HTR-8/SVneo (cell line): ENCODE measurements at regions not wholly inside any gene's neighbourhood (a gene's known extent, or its start where the extent isn't known, plus 50 kb on each side); places are given as distances from the start of the nearest gene placed in this dataset.

ENCODE experiments used
- DNase-seq: peaks from one replicate; pipeline ENCODE4 v3.0.0; 2011; ENCODE audit warnings: low spot score, mixed read lengths; ENCODE audit not compliant: insufficient read length
- FAIRE-seq: peaks from 2 replicates; lab custom pipeline; 2011; peaks lifted over from hg19 to GRCh38; lab: Jason Lieb, UNC

DNA sequence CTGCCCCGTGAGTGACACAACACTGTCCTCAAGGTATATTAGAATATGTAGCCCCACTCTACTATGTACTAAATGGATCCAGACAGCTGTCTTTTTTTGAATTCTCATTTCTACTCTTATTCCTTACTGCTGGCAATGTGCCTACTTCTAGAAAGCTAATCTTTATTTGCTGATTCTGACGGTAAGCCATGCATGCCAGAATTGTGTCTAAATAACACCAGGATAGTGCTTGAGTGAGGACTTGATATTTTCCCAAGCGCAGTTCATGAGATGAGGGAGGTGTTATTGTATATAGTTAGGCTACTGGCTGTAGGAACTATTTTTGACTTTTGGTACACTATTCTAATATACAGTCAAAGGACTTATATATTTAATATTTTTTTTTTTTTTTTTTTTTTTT, 316.2 kb upstream of the NAV3 start:
- FAIRE-seq (no peak), DNase-seq (no peak)

DNA sequence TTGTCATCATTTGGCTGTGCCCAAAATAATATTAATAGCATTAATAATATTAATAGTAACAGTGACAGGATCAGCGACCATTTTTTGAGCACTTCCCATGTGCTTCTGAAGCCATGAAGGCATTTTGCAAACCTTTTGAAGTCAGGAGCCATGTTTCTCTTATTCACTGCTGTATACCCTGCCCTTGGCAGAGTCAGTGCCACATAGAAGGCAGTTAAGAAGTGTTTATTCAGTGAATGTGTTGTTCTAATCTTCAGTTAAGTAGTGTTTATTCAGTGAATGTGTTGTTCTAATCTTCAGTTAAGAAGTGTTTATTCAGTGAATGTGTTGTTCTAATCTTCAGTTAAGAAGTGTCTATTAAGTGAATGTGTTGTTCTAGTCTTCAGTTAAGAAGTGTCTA, 319.7 kb upstream of the NAV3 start:
- no peak for FAIRE-seq
- DNase-seq = no peak

DNA sequence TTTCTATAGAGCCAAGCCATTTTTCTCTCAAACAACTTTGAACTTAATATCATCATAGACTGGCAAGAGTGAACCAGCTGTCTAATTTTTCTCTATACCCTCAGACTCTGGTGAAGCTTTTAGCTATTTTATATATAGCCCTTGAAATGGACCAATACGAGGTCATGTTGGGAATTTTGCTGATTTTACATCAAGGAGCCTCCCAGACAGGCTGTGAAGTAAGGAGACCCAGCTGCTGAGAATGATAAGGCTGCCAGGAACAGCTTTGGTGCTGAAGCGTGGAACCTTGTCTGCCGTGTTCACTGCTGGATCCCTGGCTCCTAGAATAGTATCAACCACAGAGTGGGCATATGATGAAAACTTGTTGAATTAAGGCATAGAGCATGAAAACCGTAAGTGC, 326.2 kb upstream of the NAV3 start:
- FAIRE-seq = no peak

DNA sequence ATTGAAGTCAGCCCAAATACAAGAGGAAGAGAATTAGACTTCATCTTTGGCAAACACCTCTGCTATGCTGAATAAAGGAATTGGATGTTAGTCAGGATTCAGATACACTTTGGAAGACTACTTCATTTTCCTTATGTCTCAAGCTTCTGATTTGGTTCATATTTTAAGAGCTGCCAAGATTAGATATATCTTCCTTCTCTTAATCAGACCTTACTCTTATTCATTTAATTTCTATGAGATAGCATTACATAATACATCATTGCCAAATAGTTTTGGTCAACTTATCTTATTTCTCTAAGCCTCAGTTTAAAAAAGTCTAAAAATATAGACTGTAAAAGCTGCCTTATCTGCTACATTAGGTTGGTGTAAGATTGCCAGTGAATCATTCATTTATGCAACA, 330.6 kb upstream of the NAV3 start:
- no peak for DNase-seq
- FAIRE-seq = no peak

More for the DNA sequence above, 326.2 kb upstream of the NAV3 start:
- DNase-seq = no peak

DNA sequence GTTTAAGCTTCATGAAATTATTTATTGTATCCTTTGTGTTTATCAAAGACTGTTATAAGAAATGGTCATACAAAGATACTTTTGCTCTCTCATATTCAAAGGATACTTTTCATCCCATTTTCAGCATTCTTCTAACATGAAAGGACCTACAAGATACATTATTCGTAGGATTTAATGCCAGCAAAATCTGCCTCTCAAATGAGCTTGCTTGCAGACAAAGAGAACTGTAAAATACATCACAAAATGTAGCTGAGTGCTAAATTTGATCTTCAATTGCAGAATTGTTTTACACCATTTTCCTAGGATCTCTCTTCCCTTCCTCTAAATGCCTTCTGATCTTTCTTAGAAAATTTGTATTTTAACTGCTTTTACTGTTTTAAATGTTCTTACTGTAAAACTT, 333.0 kb upstream of the NAV3 start:
- FAIRE-seq = no peak
- DNase-seq = no peak

DNA sequence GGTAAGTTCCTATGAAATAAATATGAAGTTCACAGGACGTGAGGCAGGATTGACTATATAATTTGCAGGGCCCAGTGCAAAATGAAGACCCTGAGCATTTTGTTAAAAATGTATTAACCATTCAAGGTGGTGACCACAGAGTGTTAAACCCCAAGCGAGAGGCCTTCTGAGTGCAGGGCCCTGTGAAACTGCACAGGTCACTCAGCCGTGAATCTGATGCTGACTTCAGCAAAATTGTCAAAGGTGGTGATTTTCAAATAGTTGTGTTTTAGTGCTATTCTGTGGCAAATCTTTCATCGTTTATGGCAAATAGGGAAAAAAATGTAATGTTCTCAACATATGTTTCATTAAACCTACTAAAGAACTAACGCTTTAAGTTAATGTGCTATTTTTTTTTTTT, 334.0 kb upstream of the NAV3 start:
- FAIRE-seq (no peak), DNase-seq (no peak)

DNA sequence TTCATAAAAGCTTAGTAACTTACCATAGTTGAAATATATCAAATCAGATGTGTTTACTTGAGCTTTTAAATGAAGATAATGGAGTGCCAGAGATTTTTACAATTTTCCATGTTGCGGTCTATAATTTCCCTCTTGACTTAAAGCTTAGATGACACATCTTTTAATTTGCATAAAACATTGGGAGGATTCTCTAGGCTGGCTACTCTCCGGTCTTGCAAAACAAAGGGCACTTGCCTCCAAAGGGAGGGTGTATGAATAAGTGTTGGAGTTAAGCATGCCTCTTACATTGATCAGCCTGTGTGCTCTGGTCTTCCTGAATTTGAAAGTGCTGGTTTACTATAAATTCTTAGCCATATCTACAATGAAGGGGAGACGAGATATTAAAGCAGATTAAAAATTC, 336.4 kb upstream of the NAV3 start:
- FAIRE-seq (no peak), DNase-seq (no peak)

DNA sequence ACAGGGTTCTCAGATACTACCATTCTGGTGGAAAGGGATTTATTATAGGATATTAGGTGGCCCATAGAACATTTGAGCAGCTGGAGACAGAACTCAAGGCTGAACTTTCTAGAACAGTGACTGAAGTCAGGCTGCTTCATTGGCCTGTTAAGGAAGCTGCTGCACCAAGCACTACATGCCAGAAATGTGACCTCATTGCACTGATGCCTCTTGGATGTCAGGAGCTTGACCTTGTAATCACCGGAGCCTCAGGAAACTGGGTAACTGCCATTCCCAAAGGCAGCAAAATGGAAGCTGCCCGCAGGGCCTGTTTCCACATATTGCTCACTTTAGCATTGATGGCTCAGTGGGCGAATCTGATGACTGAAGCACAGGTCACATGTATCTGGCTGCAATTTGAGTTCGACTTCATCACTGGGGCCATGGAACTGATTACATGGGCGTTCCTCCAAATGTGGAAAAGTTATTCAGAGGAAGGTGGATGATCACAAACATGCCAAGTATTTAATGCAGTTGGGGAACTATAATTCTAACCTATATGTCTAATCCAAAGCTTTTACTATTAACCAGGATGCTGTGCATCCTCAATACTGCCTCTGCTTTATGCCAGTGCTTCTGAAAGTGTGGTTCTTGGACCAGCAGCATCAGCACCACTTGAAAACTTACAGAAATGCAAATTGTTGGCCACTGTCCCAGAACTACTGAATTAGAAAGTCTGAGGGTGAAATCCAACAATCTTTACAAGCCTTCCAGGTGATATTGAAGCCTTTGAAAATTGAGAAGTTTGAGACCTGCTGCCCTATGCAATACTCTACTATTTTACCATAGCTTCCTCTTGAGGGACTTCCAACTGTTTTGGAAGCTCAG, 337.2 kb upstream of the NAV3 start:
- no peak for DNase-seq
- FAIRE-seq = no peak

DNA sequence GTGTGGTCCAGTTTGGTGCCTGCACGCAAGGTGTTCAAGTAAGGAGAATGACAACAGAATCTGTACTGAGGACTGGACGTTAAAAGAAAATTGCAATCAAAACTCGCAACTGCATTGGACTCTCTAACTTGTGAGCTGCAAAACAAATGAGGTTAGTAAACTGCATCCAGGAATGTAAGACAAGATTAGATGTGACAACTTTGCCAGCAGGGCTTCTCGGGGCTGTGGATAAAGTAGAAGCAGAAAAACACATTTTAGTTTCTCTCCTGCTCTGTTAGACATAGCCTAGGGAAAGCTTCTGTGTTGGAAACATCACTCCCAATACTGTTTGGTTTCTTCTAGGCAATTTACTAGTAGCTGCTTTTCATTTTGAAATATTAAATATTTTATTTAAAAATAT, 338.2 kb upstream of the NAV3 start:
- DNase-seq = no peak
- no peak for FAIRE-seq

DNA sequence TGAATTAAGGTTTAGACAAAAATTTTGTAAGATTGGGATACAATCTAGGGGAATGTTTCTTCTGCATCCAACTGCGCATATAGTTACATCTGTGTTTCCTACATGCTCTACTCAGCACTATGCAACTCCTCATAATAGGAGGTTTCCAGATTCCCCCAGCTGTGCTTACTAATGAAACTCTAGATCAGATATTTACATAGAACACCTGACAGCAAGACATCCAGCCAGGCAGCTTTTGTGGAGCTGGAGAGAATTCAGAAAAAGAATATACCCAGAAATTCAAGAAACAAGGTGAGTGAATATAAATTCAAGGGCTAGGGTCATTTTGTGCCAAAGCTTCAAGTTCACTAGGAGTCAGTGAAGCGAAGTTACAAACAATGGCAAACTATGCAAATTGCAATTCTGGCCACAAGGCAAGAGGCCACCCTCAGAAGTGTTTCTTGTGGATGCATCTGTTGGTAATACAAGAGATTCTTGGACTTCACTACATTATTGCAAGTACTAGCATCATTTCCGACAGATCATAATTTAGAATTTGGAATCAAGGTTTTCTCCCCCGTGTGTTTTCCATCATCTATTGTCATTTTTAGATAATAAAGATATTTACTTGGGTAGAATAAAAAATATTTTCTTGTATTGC, 341.2 kb upstream of the NAV3 start:
- no peak for DNase-seq
- FAIRE-seq = no peak

DNA sequence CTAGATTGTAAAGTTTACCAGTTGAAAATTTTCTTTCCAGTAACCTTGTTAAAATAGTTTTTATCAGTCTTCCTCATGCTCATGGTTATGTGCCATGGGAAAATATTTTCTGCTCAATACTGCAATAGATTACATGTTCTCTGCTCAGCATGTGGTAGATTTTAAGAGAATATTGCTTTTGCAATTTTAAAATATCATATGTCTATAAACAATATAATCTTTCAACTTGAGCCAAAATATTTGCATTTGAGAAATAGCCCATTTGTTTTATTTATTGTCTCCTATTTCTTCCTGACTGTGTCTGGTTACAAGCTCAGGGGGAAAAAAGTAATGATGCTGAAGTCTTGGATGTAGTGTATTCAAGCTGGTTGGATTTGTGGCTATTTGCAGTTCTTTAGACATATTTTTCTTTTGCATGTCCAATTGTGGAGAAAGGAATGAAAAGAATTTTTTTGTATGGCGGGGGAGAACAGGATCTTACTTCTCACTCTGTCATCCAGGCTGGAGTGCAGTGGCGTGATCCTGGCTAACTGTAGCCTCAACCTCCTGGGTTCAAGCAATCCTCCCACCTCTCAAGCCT, 342.6 kb upstream of the NAV3 start:
- FAIRE-seq = no peak
- no peak for DNase-seq

DNA sequence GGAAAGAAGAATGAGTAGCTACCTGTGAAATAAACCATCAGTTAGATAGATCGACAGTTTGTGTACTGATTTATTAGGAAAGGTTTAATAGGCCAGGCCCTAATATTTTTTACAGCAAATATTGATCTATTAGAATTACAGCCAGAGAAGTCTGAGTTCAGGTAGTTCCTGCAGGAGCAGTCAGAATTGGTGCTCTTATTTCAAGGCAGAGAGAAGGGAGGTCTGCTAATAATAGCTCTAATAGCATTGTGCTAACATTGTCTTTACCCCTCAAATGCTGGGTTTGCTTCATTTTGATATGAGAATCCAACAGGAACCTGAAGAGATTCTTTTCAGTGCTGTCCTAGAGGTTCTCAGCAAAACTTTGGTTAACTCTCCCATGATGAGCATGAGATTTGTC, 343.8 kb upstream of the NAV3 start:
- FAIRE-seq (no peak), DNase-seq (no peak)

DNA sequence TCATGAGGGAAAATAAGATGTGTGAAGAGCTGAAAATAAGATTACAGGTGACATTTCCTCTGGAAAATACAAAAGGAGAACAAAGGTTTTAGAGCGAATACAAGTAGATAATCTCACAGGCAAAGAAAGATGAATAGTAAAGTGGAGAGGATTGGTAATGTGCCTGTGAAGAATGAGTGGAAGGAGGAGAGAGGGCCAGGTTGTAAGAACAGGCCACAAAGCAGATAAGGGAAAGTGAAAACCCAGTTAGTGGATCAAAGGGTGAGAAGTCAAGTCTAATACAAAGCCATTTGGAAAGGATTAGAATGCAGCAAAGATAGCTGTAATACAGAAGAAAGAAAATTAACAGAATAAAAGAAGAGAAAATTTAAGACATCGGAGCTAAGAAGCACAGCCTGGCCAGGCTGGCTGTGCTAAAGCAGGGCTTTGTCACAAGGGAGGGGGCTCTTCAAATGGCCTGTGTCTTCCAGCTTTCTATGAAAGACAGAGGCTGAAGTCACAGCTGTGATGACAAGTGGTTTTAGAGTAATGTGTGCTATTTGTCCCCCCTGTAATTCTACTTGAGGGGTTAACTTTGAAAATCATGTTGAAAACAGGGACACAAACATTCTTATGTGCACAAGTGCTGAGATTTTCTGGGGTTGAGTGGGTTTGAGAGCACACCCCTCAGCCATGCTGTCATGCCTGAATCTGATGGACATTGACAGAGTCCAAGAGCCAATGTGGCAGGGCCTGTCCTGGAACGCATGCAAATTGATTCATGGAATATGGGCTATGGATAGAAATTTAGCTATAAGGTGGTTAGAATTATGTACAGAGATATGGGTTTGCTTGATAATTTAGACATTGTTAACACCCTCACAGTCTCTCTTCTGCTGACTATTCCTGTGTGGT, 344.5 kb upstream of the NAV3 start:
- DNase-seq (no peak), FAIRE-seq (no peak)

DNA sequence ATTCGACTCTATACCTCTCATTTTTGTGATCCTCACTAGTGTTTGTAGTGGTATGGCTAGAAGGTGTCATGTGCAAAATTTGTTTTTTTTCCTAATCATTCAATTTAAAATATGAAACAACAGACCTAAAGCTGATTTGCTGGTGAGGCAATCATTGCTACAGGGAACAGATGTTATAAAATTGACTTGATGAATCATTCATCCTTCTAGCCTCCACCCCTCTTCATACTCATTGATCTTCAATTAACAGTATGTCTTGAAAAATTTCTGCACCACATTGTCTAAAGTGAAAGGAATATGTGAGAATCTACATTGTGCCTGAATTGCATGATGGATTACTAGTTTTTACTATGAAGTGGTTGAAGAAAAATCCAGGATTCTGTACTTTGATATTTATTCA, 349.0 kb upstream of the NAV3 start:
- DNase-seq (no peak), FAIRE-seq (no peak)

DNA sequence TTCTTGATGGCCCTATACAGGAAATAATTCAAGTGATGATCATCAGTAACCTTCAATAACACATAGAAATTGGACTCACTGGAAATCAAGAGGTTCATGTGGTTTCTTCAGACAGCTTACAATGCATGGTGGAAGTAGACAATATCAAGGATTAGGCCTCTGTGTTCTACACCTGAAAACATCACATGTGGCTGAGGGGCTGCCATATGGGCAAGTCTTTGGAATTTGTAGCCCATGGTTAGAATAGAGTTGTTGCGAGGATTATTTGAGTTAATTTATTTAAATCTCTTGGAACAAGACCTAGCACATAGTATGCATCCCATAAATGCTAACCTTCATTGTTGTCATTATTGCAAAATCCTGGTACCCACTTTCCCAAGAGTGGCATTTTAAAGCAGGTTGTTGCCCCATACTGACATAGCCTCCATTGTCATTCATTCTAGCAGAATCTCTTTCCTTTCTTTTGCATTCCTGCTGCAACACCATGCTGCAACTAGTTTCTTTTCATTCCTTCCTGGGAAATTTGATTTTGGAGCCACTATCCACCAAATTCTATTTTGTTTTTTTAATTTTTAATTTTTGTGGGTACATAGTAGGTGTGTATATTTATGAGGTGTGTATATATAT, 352.7 kb upstream of the NAV3 start:
- FAIRE-seq = no peak
- no peak for DNase-seq

DNA sequence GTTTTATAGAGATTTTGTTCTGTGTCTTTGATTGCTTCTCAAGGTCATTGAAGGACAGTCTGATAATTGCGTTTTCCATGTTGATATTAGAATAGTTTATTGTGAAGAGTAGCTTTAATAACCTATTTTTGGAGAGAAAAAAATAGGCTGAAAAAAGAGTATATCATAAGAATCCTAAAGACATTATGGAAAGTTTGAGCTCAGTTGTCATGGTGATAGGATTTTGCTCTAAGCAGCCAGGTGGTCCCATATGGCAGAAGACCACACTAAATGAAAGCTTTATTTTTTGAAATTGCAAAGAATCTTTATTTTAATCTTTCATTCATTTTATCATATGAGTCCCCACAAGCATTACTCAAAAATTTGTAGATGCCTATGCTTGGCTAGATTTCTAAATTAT, 358.9 kb upstream of the NAV3 start:
- DNase-seq (no peak), FAIRE-seq (no peak)

DNA sequence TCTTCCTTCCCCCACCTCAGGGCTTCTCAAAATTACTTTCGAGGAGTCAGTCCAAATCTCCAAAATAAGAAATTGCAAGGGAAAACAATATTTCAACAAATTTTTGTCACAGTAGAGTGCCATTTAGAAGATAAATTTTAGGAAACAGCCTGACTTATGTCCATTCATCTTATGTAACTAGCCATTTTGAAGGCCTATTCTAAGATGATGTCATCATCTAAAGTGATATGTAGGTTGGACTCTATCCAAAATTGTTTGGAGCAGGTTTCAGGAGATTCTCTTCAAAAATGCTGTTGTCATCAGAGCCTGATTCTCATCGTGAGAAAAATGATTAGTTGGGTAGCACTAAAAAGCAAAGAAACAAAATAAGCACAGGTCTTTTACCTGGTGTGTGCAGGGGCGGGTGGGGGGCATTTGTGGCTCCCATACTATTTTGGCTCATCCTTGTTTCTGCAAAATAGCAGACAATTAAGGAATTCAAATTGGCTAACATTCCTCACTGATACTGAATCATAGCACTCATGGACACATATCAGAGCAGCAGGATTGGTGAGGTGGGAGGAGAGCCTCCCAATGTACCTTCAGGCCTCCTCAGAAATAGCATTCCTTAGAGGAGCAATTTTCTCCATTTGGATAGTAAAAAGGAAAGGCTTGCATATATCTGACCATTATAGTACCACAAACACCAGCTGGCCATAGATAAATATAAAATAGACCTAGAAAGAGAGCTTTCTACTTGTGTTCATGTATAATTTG, 360.9 kb upstream of the NAV3 start:
- FAIRE-seq = no peak
- no peak for DNase-seq

DNA sequence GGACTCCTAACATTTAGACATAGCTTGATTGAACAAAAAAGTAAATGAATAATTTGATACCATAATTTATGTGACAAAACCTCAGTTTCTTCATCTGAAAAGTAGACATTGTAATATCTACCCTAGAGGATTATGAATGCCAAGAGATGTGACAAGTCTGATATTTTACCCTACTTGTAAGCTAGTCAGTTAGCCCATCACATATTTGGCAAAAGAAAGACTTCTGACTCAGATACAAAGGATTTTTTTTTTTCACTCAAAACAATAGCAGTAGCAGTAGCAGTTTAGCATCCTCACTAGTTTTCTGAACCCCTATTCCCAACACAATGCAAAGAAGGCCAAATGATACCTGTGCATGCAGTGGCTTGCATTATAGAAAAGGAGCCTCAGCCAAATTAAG, 377.3 kb upstream of the E2F7 start:
- DNase-seq = no peak
- no peak for FAIRE-seq

DNA sequence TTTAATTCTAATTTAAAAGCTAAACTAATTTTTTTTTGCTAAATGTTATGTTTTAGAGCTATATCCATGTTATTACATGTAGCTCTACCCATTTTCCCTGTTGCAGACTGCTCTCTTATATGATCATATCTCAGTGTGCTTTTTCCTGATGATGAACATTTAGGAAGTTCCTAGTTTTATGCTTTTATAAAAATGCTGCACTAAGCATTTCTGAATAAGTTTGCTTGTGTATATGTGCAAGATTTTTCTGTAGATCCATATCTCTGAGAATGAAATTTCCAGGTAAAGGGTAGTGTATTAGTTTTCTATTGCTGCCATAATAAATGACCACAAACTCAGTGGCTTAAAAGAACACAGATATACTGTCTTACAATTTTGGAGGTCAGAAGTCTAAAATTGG, 374.4 kb upstream of the E2F7 start:
- no peak for DNase-seq
- FAIRE-seq = no peak
